ENCODE measurements at regions not wholly inside any gene's neighbourhood (a gene's known extent, or its start where the extent isn't known, plus 50 kb on each side); places are given as distances from the start of the nearest gene placed in this dataset.

DNA sequence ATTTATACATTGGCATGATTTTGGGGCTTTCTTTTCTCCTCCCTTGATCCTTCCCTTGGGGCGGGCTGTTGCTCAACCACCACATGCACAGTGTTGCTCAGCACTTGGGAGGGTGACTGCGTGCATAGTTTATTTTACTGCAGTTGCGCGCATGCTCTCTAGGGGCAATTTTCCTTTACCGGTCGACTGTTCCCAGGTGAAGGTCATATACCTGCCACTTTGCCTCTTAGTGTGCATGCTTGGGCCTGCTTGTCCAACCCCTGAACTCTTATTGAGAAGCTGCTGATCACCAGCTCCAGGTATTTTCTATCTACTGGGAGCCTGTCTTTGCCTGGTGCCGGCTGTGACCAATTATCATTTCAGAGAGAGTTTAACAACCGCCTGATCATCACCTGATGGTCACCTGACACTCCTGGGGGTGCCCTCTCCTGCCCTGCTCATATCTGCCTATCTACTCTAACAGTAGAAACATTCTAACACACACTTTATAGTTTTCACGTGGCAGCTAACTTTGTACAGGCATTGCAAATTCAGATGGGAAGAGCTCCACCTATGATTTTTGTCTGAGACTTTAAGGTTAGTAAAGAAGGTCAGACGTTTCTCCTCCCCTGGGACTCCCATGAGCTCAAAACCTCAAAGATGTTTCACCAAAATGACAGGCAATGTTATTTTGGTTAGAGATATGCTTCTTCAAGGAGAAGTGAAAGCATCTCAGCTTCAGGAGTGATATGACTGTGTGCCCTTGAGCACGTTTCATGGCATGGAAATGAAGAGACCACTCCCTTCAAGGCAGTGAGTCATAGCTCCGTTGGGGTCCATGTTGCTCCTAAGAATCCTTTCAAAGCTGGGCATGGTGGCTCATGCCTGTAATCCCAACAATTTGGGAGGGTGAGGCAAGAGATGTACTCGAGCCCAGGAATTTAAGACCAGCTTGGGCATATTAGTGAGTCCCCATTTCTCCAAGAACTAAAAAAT is 227.5 kb upstream of the MYLIP start:
- TF ChIP-seq, protein P1, sequence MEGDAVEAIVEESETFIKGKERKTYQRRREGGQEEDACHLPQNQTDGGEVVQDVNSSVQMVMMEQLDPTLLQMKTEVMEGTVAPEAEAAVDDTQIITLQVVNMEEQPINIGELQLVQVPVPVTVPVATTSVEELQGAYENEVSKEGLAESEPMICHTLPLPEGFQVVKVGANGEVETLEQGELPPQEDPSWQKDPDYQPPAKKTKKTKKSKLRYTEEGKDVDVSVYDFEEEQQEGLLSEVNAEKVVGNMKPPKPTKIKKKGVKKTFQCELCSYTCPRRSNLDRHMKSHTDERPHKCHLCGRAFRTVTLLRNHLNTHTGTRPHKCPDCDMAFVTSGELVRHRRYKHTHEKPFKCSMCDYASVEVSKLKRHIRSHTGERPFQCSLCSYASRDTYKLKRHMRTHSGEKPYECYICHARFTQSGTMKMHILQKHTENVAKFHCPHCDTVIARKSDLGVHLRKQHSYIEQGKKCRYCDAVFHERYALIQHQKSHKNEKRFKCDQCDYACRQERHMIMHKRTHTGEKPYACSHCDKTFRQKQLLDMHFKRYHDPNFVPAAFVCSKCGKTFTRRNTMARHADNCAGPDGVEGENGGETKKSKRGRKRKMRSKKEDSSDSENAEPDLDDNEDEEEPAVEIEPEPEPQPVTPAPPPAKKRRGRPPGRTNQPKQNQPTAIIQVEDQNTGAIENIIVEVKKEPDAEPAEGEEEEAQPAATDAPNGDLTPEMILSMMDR (IDR thresholded peaks at IDR 0.05) = no peak
- TF ChIP-seq EHMT2 (IDR thresholded peaks at IDR 0.05; ENCODE audit: low read depth) = no peak
- TF ChIP-seq CHD2 (IDR thresholded peaks at IDR 0.05; ENCODE audit: low read length, partially characterized antibody) = no peak
- no peak for TF ChIP-seq POLR2A (IDR thresholded peaks at IDR 0.05; ENCODE audit: low read length)
- TF ChIP-seq, protein P2, sequence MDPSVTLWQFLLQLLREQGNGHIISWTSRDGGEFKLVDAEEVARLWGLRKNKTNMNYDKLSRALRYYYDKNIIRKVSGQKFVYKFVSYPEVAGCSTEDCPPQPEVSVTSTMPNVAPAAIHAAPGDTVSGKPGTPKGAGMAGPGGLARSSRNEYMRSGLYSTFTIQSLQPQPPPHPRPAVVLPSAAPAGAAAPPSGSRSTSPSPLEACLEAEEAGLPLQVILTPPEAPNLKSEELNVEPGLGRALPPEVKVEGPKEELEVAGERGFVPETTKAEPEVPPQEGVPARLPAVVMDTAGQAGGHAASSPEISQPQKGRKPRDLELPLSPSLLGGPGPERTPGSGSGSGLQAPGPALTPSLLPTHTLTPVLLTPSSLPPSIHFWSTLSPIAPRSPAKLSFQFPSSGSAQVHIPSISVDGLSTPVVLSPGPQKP (IDR thresholded peaks at IDR 0.05; ENCODE audit: low read depth, low read length) = no peak
- no peak for TF ChIP-seq MAZ (IDR thresholded peaks at IDR 0.05; ENCODE audit: borderline replicate concordance, low read depth, low read length)
- TF ChIP-seq SMC3 (IDR thresholded peaks at IDR 0.05) = no peak

Data from A549 (cell line).